ENCODE measurements at regions not wholly inside any gene's neighbourhood (a gene's known extent, or its start where the extent isn't known, plus 50 kb on each side); places are given as distances from the start of the nearest gene placed in this dataset.
A peak's percentile ranks its signal among the peaks of the same experiment; 100 is the strongest.
"Not testable (repeated sequence)": the region's sequence is repeated elsewhere in the genome, so short reads cannot be mapped to it uniquely, and the experiment has no call there.

DNA sequence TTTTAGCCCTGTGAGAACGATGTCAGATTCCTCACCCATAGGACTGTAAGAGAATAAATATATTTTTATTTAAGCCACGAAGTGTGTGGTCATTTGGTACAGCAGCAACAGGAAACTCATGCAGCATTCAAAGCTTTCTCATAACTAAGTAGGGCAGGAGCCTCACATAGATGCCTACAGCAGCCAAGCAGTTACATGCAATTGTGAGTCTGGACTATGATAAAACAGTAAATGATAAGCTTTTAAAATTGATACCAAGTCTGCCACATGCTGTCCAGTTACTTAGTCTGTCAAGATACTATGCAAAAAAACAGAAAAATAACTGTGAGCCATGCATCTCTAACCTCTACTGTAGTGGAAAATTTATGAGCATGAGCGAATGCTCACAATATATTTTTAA lies 359.6 kb downstream of the HS3ST1 start:
- 65 to 66% methylated on average over 3 of the region's 3 CpGs for WGBS, 2 donors
- Histone ChIP-seq H3K27ac (no peak overlapping the region), H3K4me3 (no peak overlapping the region), H3K9me3 (no peaks in the 10 kb centered on the region), H3K27me3 (no peaks in the 10 kb centered on the region), H3K4me1 (no peaks in the 10 kb centered on the region), H3K36me3 (no peaks in the 10 kb centered on the region)
- TF ChIP-seq POLR2AphosphoS5 (IDR thresholded peaks at IDR 0.05) (no peak), POLR2A (IDR thresholded peaks at IDR 0.05) (no peak), EP300 (IDR thresholded peaks at IDR 0.05) (no peak)
- TF ChIP-seq, protein P1, sequence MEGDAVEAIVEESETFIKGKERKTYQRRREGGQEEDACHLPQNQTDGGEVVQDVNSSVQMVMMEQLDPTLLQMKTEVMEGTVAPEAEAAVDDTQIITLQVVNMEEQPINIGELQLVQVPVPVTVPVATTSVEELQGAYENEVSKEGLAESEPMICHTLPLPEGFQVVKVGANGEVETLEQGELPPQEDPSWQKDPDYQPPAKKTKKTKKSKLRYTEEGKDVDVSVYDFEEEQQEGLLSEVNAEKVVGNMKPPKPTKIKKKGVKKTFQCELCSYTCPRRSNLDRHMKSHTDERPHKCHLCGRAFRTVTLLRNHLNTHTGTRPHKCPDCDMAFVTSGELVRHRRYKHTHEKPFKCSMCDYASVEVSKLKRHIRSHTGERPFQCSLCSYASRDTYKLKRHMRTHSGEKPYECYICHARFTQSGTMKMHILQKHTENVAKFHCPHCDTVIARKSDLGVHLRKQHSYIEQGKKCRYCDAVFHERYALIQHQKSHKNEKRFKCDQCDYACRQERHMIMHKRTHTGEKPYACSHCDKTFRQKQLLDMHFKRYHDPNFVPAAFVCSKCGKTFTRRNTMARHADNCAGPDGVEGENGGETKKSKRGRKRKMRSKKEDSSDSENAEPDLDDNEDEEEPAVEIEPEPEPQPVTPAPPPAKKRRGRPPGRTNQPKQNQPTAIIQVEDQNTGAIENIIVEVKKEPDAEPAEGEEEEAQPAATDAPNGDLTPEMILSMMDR (IDR thresholded peaks at IDR 0.05): no peak
- DNase-seq (no peak), ATAC-seq (ENCODE audit: low FRiP score in 2 of 2) (no peak)

DNA sequence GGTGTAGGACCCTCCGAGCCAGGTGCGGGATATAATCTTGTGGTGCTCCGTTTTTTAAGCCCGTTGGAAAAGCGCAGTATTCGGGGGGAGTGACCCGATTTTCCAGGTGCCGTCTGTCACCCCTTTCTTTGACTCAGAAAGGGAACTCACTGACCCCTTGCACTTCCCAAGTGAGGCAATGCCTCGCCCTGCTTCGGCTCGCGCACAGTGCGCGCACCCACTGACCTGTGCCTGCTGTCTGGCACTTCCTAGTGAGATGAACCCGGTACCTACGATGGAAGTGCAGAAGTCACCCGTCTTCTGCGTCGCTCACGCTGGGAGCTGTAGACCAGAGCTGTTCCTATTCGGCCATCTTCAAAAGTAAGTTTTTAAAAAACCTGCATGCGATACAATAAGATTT lies 362.1 kb downstream of the HS3ST1 start:
- ATAC-seq (ENCODE audit: low FRiP score in 2 of 2); H3K4me3 ChIP-seq; H3K9me3 ChIP-seq; H3K27ac ChIP-seq; H3K36me3 ChIP-seq; H3K27me3 ChIP-seq; H3K4me1 ChIP-seq: not testable (repeated sequence)
- 92 to 95% methylated on average over 14 to 20 of the region's 22 CpGs for WGBS, 2 donors
- DNase-seq: peak in 1 of 2 donors; percentile 46

DNA sequence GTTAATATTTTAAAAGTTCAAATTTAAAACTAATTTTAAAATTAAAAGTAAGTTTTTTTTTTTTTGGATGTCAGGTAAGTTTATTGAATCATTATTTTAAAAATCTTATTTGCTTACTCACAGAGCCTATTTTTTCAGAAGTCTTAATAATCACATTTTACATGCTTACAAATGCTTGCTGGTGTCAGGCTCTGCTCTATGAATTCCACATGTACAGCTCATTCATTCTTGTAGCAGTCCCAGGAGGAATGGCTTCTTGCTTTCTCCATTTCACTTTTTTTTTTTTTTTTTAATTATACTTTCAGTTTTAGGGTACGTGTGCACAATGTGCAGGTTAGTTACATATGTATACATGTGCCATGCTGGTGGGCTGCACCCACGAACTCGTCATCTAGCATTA lies 368.1 kb downstream of the HS3ST1 start:
- WGBS, 2 donors: 86 to 93% methylated on average over 2 to 3 of the region's 3 CpGs
- H3K27ac ChIP-seq; H3K4me1 ChIP-seq; H3K4me3 ChIP-seq; H3K27me3 ChIP-seq; H3K9me3 ChIP-seq; ATAC-seq (ENCODE audit: low FRiP score in 2 of 2); H3K36me3 ChIP-seq; DNase-seq: not testable (repeated sequence)

DNA sequence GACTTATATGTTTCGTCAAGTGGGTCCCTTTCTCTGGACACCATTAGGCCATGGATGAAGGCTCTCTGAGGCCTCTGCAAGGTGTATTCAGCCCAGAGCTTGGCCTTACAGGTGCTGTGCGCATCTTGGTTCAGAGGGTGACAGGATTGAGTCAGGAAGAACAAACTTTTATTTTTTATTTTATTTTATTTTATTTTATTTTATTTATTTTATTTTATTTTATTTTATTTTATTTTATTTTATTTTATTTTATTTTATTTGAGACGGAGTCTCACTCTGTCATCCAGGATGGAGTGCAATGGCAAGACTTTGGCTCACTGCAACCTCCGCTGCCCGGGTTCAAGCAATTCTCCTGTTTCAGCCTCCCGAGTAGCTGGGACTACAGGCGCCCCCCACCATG lies 370.4 kb upstream of the CLNK start:
- H3K27ac ChIP-seq; H3K36me3 ChIP-seq; H3K27me3 ChIP-seq; H3K4me1 ChIP-seq; ATAC-seq (ENCODE audit: low FRiP score in 2 of 2); DNase-seq; H3K4me3 ChIP-seq; H3K9me3 ChIP-seq: not testable (repeated sequence)
- 93 to 97% methylated on average over 7 of the region's 7 CpGs for WGBS, 2 donors

DNA sequence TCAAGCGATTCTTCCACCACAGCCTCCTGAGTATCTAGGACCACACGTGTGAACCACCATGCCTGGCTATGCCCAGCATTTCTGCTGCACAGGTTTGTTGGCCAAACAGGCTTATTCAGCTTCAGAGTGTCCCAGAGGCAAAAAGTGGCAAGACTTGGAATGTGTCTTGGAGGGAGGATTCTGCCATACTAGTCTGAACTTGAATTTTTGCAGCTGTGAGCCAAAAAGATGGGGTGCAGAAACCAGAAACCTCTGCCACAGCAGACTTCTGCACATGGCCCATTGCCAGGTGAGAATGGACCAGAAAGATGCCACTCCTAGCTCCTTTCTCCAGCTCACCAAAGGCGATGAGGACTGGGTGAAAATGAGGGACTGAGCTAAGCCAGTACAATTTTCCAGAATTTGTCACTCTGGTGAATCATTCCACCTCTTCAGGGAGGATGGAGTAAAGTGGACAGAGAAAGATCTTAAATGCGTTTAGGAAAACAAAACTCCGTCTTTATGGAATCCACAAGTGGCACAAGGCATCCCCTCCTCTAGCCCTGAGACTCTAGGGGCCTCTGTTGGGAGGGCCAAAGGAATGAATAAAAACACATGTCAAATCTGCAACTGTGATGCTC lies 369.1 kb upstream of the CLNK start:
- DNase-seq (no peak), ATAC-seq (ENCODE audit: low FRiP score in 2 of 2) (no peak)
- Histone ChIP-seq H3K27ac (no peak overlapping the region), H3K4me3 (no peak overlapping the region), H3K9me3 (no peaks in the 10 kb centered on the region), H3K4me1 (no peaks in the 10 kb centered on the region), H3K27me3 (no peaks in the 10 kb centered on the region), H3K36me3 (no peaks in the 10 kb centered on the region)
- 83 to 88% methylated on average over 5 of the region's 5 CpGs for WGBS, 2 donors
- TF ChIP-seq EP300 (IDR thresholded peaks at IDR 0.05) (no peak), POLR2A (IDR thresholded peaks at IDR 0.05) (no peak), POLR2AphosphoS5 (IDR thresholded peaks at IDR 0.05) (no peak)
- TF ChIP-seq, protein P1 (IDR thresholded peaks at IDR 0.05): no peak

DNA sequence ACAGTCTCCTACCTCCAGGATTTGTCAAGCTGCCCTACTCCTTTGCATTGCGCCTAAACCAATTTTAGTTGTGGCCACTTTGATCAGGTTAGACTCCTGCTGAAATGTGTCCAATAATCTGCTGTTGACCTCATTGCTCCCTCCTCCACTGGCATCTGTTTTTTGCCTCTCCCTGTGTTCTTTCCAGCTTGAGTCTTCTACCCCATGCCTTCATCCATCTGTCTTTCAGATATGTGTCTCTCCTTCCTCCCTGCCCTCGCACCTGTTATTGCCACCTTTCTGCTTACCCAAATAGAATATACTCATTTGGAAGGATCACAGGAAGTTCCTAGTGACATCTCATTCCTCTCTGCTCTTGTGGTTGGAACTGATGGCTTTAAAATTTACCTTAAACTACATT lies 366.6 kb upstream of the CLNK start:
- ATAC-seq (ENCODE audit: low FRiP score in 2 of 2) (no peak), DNase-seq (no peak)
- H3K27me3 ChIP-seq: no peaks in the 10 kb centered on the region
- no peak overlapping the region for H3K27ac ChIP-seq
- H3K9me3 ChIP-seq: no peaks in the 10 kb centered on the region
- H3K36me3 ChIP-seq: no peaks in the 10 kb centered on the region
- 89 to 95% methylated on average over 2 of the region's 2 CpGs for WGBS, 2 donors
- TF ChIP-seq, protein P1 (IDR thresholded peaks at IDR 0.05): no peak
- no peak for TF ChIP-seq POLR2AphosphoS5 (IDR thresholded peaks at IDR 0.05)
- TF ChIP-seq POLR2A (IDR thresholded peaks at IDR 0.05): no peak
- no peak for TF ChIP-seq EP300 (IDR thresholded peaks at IDR 0.05)
- no peaks in the 10 kb centered on the region for H3K4me1 ChIP-seq
- no peak overlapping the region for H3K4me3 ChIP-seq

All from upper lobe of left lung (tissue), 6 donors.